Stimulated activated naive CD8-positive, alpha-beta T cell treated with anti-CD3 and anti-CD28 coated beads, Interleukin-15, amount 100 ng/mL, for 72 hours (primary cell): ENCODE measurements at regions not wholly inside any gene's neighbourhood (a gene's known extent, or its start where the extent isn't known, plus 50 kb on each side); places are given as distances from the start of the nearest gene placed in this dataset.

Experiments
- ATAC-seq: fragments of 150-1000 bp; cut with Tn5 transposase; 2 replicates; pipeline ENCODE4 v1.10.0; 2021; ENCODE audit warnings: mild to moderate bottlenecking, moderate library complexity
- DNase-seq, 2 donors: peaks; one replicate each; pipeline ENCODE4 v3.0.0; 2021 to 2022
- H3K27ac Mint-ChIP-seq, 2 donors: one replicate each; pipeline ENCODE4 v1.8.0; 2022; ENCODE audit warnings: mild to moderate bottlenecking in 2 of 2, mixed read lengths in 2 of 2, moderate library complexity in 2 of 2
- H3K27me3 Mint-ChIP-seq: one replicate; pipeline ENCODE4 v1.8.0; 2022; ENCODE audit warnings: mixed read lengths
- H3K4me1 Mint-ChIP-seq: one replicate; pipeline ENCODE4 v1.8.0; 2022; ENCODE audit warnings: mild to moderate bottlenecking, mixed read lengths
- H3K4me3 Mint-ChIP-seq, 2 donors: one replicate each; pipeline ENCODE4 v1.8.0; 2022; ENCODE audit warnings: mild to moderate bottlenecking in 2 of 2, mixed read lengths in 2 of 2, moderate library complexity in 1 of 2
- H3K9me3 Mint-ChIP-seq, 2 donors: one replicate each; pipeline ENCODE4 v1.8.0; 2022; ENCODE audit warnings: mixed read lengths in 2 of 2

- H3K4me1 Mint-ChIP-seq, result no peaks in the 10 kb centered on the region
- peaks cover 16% of the 10 kb centered on the region for H3K27me3 Mint-ChIP-seq
- H3K27ac Mint-ChIP-seq, result no peak overlapping the region
- H3K9me3 Mint-ChIP-seq, result no peaks in the 10 kb centered on the region
- ATAC-seq (no peak), DNase-seq (no peak)
- no peak overlapping the region for H3K4me3 Mint-ChIP-seq
Observed at GRCh38 chr4:146098397-146098796, 77.1 kb upstream of the LSM6 start.

GRCh38 chr4:146096371-146096770 lies 79.1 kb upstream of the LSM6 start:
- no peak for DNase-seq
- no peak for ATAC-seq
- H3K4me3 Mint-ChIP-seq, result no peak overlapping the region
- no peak overlapping the region for H3K27ac Mint-ChIP-seq
- peaks cover 8% of the 10 kb centered on the region for H3K27me3 Mint-ChIP-seq
- H3K9me3 Mint-ChIP-seq, result no peaks in the 10 kb centered on the region
- no peaks in the 10 kb centered on the region for H3K4me1 Mint-ChIP-seq

GRCh38 chr4:146095860-146096259 lies 79.7 kb upstream of the LSM6 start:
- no peak for ATAC-seq
- peaks cover 4% of the 10 kb centered on the region for H3K27me3 Mint-ChIP-seq
- no peaks in the 10 kb centered on the region for H3K4me1 Mint-ChIP-seq
- no peak for DNase-seq
- no peak overlapping the region for H3K27ac Mint-ChIP-seq
- H3K9me3 Mint-ChIP-seq, result no peaks in the 10 kb centered on the region
- H3K4me3 Mint-ChIP-seq, result no peak overlapping the region

GRCh38 chr4:146095091-146095690 lies 80.3 kb upstream of the LSM6 start:
- H3K4me3 Mint-ChIP-seq, result no peak overlapping the region
- peaks cover 6% of the 10 kb centered on the region for H3K27me3 Mint-ChIP-seq
- DNase-seq (no peak), ATAC-seq (no peak)
- H3K4me1 Mint-ChIP-seq, result no peaks in the 10 kb centered on the region
- H3K27ac Mint-ChIP-seq, result no peak overlapping the region
- H3K9me3 Mint-ChIP-seq, result no peaks in the 10 kb centered on the region

- H3K27ac Mint-ChIP-seq, result no peak overlapping the region
- no peaks in the 10 kb centered on the region for H3K9me3 Mint-ChIP-seq
- H3K27me3 Mint-ChIP-seq, result peaks cover 30% of the 10 kb centered on the region
- DNase-seq (no peak), ATAC-seq (no peak)
- no peak overlapping the region for H3K4me3 Mint-ChIP-seq
- no peaks in the 10 kb centered on the region for H3K4me1 Mint-ChIP-seq
Observed at GRCh38 chr4:146088690-146089089, 86.8 kb upstream of the LSM6 start.

GRCh38 chr4:146087856-146088255 lies 87.7 kb upstream of the LSM6 start:
- Mint-ChIP-seq H3K9me3 (no peaks in the 10 kb centered on the region), H3K4me1 (no peaks in the 10 kb centered on the region), H3K27me3 (peaks cover 30% of the 10 kb centered on the region), H3K4me3 (no peak overlapping the region), H3K27ac (no peak overlapping the region)
- DNase-seq, result no peak
- ATAC-seq, result no peak

GRCh38 chr4:146076081-146076480 lies 99.4 kb upstream of the LSM6 start:
- no peak for ATAC-seq
- DNase-seq, result no peak
- Mint-ChIP-seq H3K4me3 (no peak overlapping the region), H3K27me3 (peaks cover 22% of the 10 kb centered on the region), H3K27ac (no peak overlapping the region), H3K9me3 (no peaks in the 10 kb centered on the region), H3K4me1 (no peaks in the 10 kb centered on the region)

GRCh38 chr4:146073517-146073916 lies 102.0 kb upstream of the LSM6 start:
- DNase-seq (no peak), ATAC-seq (no peak)
- H3K9me3 Mint-ChIP-seq, result no peaks in the 10 kb centered on the region
- H3K4me1 Mint-ChIP-seq, result no peaks in the 10 kb centered on the region
- no peak overlapping the region for H3K27ac Mint-ChIP-seq
- H3K4me3 Mint-ChIP-seq, result no peak overlapping the region
- H3K27me3 Mint-ChIP-seq, result peaks cover 22% of the 10 kb centered on the region

- Mint-ChIP-seq H3K9me3 (no peaks in the 10 kb centered on the region), H3K4me1 (no peaks in the 10 kb centered on the region), H3K27ac (no peak overlapping the region), H3K27me3 (peaks cover 14% of the 10 kb centered on the region), H3K4me3 (no peak overlapping the region)
- ATAC-seq (no peak), DNase-seq (no peak)
Observed at GRCh38 chr4:146072376-146072775, 103.1 kb upstream of the LSM6 start.

GRCh38 chr4:146071390-146071789 lies 104.1 kb upstream of the LSM6 start:
- no peaks in the 10 kb centered on the region for H3K4me1 Mint-ChIP-seq
- peaks cover 4% of the 10 kb centered on the region for H3K27me3 Mint-ChIP-seq
- DNase-seq (no peak), ATAC-seq (no peak)
- H3K4me3 Mint-ChIP-seq, result no peak overlapping the region
- no peak overlapping the region for H3K27ac Mint-ChIP-seq
- H3K9me3 Mint-ChIP-seq, result no peaks in the 10 kb centered on the region

- no peaks in the 10 kb centered on the region for H3K9me3 Mint-ChIP-seq
- ATAC-seq (no peak), DNase-seq (no peak)
- H3K27me3 Mint-ChIP-seq, result peaks cover 28% of the 10 kb centered on the region
- no peak overlapping the region for H3K4me3 Mint-ChIP-seq
- peaks cover 5% of the 10 kb centered on the region for H3K4me1 Mint-ChIP-seq
- H3K27ac Mint-ChIP-seq, result no peak overlapping the region
Observed at GRCh38 chr4:146063143-146063542, 112.4 kb upstream of the LSM6 start.

GRCh38 chr4:146062340-146062739 lies 113.2 kb upstream of the LSM6 start:
- no peaks in the 10 kb centered on the region for H3K9me3 Mint-ChIP-seq
- peaks cover 28% of the 10 kb centered on the region for H3K27me3 Mint-ChIP-seq
- ATAC-seq (no peak), DNase-seq (no peak)
- no peak overlapping the region for H3K4me3 Mint-ChIP-seq
- H3K4me1 Mint-ChIP-seq, result peaks cover 5% of the 10 kb centered on the region
- H3K27ac Mint-ChIP-seq, result no peak overlapping the region

- peaks cover 5% of the 10 kb centered on the region for H3K4me1 Mint-ChIP-seq
- no peak overlapping the region for H3K27ac Mint-ChIP-seq
- no peak overlapping the region for H3K4me3 Mint-ChIP-seq
- peaks cover 28% of the 10 kb centered on the region for H3K27me3 Mint-ChIP-seq
- no peak for DNase-seq
- no peak for ATAC-seq
- H3K9me3 Mint-ChIP-seq, result no peaks in the 10 kb centered on the region
Observed at GRCh38 chr4:146061610-146062334, 113.7 kb upstream of the LSM6 start.

GRCh38 chr4:146059865-146060264 lies 115.7 kb upstream of the LSM6 start:
- Mint-ChIP-seq H3K27me3 (peaks cover 28% of the 10 kb centered on the region), H3K4me1 (peaks cover 5% of the 10 kb centered on the region), H3K9me3 (no peaks in the 10 kb centered on the region), H3K27ac (no peak overlapping the region), H3K4me3 (no peak overlapping the region)
- DNase-seq (no peak), ATAC-seq (peak; percentile 49)

- H3K9me3 Mint-ChIP-seq, result no peaks in the 10 kb centered on the region
- no peak for ATAC-seq
- H3K4me1 Mint-ChIP-seq, result peaks cover 5% of the 10 kb centered on the region
- H3K27ac Mint-ChIP-seq, result no peak overlapping the region
- DNase-seq, result no peak
- H3K27me3 Mint-ChIP-seq, result peaks cover 28% of the 10 kb centered on the region
- H3K4me3 Mint-ChIP-seq, result no peak overlapping the region
Observed at GRCh38 chr4:146059151-146059550, 116.4 kb upstream of the LSM6 start.

GRCh38 chr4:146058531-146058930 lies 117.0 kb upstream of the LSM6 start:
- H3K4me1 Mint-ChIP-seq, result peaks cover 5% of the 10 kb centered on the region
- no peak for DNase-seq

GRCh38 chr4:146054676-146055075 lies 116.1 kb upstream of the ZNF827 start:
- no peaks in the 10 kb centered on the region for H3K4me1 Mint-ChIP-seq
- ATAC-seq (peak; percentile 28), DNase-seq (no peak)
- H3K4me3 Mint-ChIP-seq, result no peak overlapping the region
- no peaks in the 10 kb centered on the region for H3K9me3 Mint-ChIP-seq
- no peak overlapping the region for H3K27ac Mint-ChIP-seq
- H3K27me3 Mint-ChIP-seq, result no peaks in the 10 kb centered on the region

More at GRCh38 chr4:146058531-146058930, 117.0 kb upstream of the LSM6 start:
- ATAC-seq, result no peak
- Mint-ChIP-seq H3K9me3 (no peaks in the 10 kb centered on the region), H3K27ac (no peak overlapping the region), H3K4me3 (no peak overlapping the region), H3K27me3 (peaks cover 25% of the 10 kb centered on the region)
